Endothelial cell of umbilical vein (primary cell): ENCODE measurements at regions not wholly inside any gene's neighbourhood (a gene's known extent, or its start where the extent isn't known, plus 50 kb on each side); places are given as distances from the start of the nearest gene placed in this dataset.

Experiments
- CTCF ChIP-seq, 2 donors: IDR thresholded peaks; 1 replicate in 1 of 2; 2 replicates in 1 of 2; pipeline ENCODE4 v1.5.1; 2011; ENCODE audit warnings: low read length in 2 of 2, mild to moderate bottlenecking in 2 of 2, moderate library complexity in 2 of 2, control low read depth in 1 of 2, inconsistent platforms in 1 of 2, low read depth in 1 of 2; ENCODE audit not compliant: insufficient read depth in 1 of 2; ENCODE audit errors: extremely low read depth in 1 of 2
- EZH2 ChIP-seq: IDR thresholded peaks from 2 replicates; pipeline ENCODE4 v1.6.1; 2012; ENCODE audit warnings: borderline replicate concordance, low read depth, mild to moderate bottlenecking, moderate library complexity, low read length, inconsistent platforms; ENCODE audit not compliant: severe bottlenecking
- MAX ChIP-seq: IDR thresholded peaks from 2 replicates; pipeline ENCODE4 v1.6.1; 2011; ENCODE audit not compliant: insufficient read depth, insufficient read length
- POLR2A ChIP-seq: IDR thresholded peaks from 2 replicates; pipeline ENCODE4 v1.6.1; 2012; ENCODE audit warnings: low read depth, mild to moderate bottlenecking, control low read depth, low read length

GRCh38 chr3:13263770-13264467, 156.2 kb downstream of the NUP210 start:
- TF ChIP-seq CTCF (IDR thresholded peaks at IDR 0.05; ENCODE audit: extremely low read depth in 1 of 2, insufficient read depth in 1 of 2, low read depth in 1 of 2, low read length in 2 of 2) (no peak), POLR2A (no peak), MAX (no peak), EZH2 (no peak)
